NCI-H1417 (cell line): ENCODE measurements at regions not wholly inside any gene's neighbourhood (a gene's known extent, or its start where the extent isn't known, plus 50 kb on each side); places are given as distances from the start of the nearest gene placed in this dataset.
A peak's percentile ranks its signal among the peaks of the same experiment; 100 is the strongest.

Experiments used
- DNase-seq, 3 experiments: peaks; one replicate each; lab custom pipeline; 2025; lab: John Stamatoyannopoulos, UW

DNA sequence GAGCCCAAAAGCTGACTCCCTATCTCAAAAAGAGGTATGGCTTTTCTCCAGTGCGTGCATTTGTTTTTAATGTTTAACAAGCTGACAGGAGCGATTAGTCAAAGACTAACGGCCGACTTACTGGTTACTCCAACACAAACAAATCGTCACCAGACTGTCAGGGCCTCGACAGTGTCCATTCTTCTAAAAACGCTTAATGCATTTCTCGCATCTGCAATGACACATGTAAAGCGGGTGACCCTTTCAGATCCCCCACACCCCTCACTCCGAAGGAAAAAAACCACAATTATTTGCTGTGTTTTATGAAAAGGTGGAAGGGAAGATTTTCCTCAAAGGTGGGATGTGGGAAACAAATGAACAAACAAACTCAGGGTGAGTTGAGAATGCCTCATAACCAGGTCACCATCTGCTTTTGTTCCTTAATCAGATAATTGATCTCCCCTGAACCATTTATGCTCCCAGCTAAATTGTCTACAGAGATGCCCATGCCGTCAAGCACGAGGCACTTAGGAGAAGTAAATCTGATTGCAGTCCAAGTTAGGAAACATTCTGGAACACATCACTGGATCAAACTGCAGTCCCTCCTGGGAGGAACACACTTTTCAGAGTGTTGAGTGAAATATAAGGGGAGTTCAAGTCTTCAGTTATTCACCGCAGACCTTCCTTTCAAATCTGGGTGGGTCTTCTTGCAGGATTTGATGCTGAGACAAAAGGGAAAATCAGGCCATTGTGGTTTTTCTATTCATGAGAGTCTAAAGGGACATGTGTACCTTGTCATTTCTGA lies 340.8 kb downstream of the CMPK2 start:
- peak in 2 of 3 experiments; percentile 25 to 63 for DNase-seq

DNA sequence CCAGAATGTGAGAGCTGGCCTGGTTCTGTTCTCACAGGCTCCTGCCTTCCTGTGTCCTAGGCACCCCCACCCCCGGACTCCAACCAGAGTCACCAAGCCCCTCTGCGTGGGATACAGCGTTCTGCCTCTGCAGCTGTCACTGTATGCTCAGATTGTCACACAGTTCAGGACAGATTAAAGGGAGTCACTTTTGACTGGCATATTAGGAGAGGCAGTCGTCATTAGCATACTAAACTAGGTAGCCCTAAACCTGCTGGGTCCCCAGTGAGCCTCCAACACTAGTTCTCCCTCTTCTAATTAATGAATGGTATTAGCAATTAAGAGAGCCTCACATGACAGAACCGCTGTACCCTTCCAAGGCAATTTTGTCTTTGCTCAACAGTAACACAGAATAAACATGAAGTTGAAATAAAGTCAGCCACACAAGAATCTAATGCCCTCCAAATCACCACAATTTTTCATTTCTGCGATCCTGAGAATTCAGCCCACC lies 340.2 kb downstream of the CMPK2 start:
- DNase-seq = no peak

- peak; percentile 75 to 89 (median 82) for DNase-seq
These were observed 339.4 kb downstream of the CMPK2 start for GRCh38 chr2:6526093-6526824.

GRCh38 chr2:6531304-6531703 lies 334.4 kb downstream of the CMPK2 start:
- DNase-seq = no peak

DNA sequence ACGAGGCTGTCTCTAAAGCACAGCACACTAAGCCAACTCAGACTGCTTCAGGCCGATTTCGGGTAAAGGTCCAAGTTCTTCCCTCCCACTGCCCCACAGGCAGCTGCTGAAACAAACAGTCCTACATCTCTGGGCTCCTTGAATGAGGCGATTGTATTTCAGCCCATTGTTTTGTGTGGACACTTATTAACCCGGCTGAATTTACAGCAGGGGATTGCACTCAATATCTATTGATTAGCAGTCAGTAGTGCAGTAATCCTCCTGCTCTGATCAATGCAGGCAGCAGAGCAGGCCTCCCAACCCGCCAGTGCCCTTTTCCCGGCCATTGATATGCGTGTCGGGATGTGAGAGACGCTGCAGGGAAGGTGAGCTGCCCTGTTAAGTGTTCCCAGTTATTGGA lies 330.1 kb downstream of the CMPK2 start:
- no peak for DNase-seq

- DNase-seq = no peak
These were observed 327.1 kb downstream of the CMPK2 start for GRCh38 chr2:6538607-6539006.

DNA sequence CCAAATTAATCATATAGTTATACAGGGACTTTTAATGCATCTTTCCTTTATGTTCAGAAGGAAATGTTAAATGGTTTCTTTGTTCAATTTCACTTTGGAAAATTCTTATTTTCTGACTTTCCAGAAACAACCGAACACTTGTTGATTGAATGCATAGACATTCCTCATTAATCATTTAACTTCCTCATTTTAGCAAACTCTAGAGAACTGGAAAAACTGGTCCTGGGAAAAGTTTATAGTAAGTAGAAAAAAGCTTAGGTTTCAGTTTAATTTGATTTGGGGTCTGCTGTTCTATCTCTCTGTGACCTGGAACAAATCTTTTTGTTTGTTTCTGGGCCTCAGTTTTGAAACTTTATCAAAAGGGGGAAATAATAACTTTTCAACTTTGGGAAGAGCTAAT lies 320.4 kb downstream of the CMPK2 start:
- no peak for DNase-seq

GRCh38 chr2:6545795-6546194 lies 319.9 kb downstream of the CMPK2 start:
- DNase-seq = no peak

GRCh38 chr2:6554466-6554865 lies 311.2 kb downstream of the CMPK2 start:
- peak in 1 of 3 experiments; percentile 92 for DNase-seq

GRCh38 chr2:6556755-6557154 lies 309.0 kb downstream of the CMPK2 start:
- peak in 1 of 3 experiments; percentile 26 for DNase-seq

GRCh38 chr2:6557737-6558136 lies 308.0 kb downstream of the CMPK2 start:
- DNase-seq = no peak

GRCh38 chr2:6562771-6563170 lies 302.9 kb downstream of the CMPK2 start:
- no peak for DNase-seq

DNA sequence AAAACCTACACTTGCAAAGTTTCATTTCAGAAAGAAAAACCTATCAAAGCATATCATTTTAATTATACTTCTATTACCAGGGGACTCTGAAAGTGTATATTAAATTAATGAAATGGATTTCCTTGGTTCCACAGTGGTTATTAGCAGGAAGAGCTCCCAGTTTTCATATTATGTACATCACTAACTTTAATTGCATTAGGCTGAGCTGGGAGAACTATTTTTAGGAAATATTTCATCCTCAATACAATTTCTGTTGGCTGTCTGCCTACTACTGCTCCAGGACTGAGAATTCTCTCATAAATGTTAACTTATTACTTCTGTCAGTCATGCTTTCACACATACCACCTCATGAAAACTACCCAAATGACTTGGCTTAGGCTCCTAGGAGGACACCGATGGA lies 301.4 kb downstream of the CMPK2 start:
- no peak for DNase-seq

DNA sequence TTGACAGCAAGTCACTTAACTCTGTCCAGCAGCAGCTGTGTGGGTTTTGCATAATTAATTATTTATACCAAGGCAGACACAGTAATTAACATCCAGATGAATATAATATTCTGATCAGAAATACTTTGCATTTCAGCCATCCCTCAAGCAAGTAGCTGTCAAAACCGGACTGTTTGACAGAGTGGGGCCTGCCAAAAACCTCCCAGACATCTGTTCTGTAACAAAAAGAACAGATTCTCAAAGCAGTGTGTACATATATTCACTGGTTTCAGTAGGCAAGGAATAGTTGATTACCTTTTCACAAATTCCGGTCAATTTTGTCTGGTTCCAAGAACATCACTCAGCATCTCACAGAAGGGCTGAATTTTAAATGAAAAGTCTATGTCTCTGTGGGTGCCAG lies 291.6 kb downstream of the CMPK2 start:
- no peak for DNase-seq

GRCh38 chr2:6576302-6576701 lies 289.4 kb downstream of the CMPK2 start:
- no peak for DNase-seq

DNA sequence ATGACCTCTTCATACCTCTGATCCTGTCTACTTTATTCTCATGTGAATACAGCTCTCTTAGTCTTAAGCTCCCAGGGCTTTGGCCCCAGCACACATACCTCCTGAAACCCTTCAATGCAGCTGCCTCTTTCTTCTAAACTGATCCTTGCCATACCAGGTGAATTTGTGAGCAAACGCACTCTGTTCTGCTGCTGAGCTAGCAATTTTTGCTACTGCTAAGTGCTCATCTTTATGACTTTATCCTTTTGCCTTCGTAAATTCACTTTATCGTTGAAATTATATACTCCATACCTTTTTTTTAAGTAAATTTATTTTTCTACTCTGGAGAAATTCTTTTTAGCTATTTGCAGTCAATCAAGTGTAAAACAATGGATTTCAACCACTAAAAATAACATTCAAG lies 287.7 kb downstream of the CMPK2 start:
- peak in 1 of 3 experiments; percentile 54 for DNase-seq

DNA sequence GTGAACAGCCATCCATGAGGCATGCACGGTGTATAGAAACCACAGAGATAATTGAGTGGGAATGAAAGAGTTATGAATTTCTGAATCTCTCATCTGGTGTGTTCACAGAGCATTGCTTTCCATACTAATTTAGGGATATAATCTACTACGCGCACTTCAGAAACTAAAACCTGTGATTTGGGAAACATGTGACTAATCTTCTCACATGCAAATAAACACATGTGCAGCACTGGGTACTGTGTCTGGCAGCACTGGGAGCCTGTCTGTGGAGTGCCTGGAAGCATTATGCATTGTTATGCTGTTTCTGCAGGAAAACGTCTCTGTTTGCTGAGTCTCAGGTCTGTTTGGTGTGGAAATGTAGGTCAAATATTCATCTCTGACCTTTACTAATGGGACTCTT lies 287.3 kb downstream of the CMPK2 start:
- peak; percentile 10 to 66 (median 47) for DNase-seq

DNA sequence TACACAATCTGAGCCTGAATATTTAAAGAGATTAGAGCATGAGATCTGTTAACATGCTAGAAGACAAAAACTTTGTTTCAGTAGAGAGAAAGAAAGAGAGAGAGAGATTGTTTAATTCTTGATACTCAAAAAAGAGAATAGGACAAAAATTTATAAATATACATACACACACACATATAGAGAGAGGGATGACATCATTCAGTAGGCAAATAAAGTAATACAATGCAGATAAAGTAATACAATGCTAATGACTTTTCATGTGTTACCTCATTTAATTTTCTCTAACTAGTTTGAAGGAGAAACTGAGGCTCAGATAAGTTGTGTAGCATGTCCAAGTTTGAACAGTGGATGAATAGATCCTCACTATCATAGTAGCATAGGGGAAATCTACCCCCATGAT lies 286.4 kb downstream of the CMPK2 start:
- DNase-seq = no peak

GRCh38 chr2:6580982-6581381 lies 284.7 kb downstream of the CMPK2 start:
- DNase-seq = no peak

DNA sequence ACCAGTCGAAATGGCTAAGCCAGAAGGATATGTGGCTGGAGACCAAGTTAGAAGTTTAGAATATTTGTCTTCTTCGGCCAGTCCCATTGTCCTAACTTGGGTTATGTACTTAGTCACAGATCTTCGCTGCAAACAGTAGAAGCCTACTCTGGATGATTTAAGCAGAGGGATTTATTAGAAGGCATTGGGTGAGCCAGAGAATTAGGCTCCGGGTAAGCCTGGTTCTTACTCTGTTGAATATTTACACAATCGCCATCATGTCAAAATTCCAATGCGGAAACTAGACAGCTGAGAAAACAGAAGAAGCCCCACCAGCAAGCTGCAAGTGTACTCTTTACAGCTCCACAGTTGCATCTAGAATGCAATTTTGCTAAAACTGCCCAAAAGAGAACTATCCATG lies 276.6 kb downstream of the CMPK2 start:
- no peak for DNase-seq

GRCh38 chr2:6590442-6590841 lies 275.3 kb downstream of the CMPK2 start:
- no peak for DNase-seq

GRCh38 chr2:6602471-6602870 lies 263.2 kb downstream of the CMPK2 start:
- no peak for DNase-seq

- DNase-seq = no peak
These were observed 259.7 kb downstream of the CMPK2 start for GRCh38 chr2:6605836-6606505.
